ENCODE measurements at regions not wholly inside any gene's neighbourhood (a gene's known extent, or its start where the extent isn't known, plus 50 kb on each side); places are given as distances from the start of the nearest gene placed in this dataset.

DNA sequence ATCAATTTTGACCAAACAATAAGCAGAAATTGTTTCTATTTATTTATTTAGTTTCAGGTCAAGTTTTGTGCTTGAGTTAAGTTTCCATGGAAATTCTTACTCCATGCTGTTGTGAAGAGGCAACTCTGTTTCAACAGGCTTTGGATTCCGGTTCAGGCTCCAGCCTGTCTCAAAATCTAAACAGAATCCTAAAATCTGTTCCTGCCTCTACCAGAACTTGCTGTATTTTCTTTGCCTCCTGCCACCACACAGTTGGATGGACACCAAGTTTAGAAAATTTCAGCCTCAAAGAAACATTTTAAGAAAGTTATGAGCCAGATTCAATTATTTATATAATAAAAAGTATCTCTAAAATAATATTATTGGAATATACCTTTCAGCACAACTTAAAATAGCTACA, 330.9 kb downstream of the FOXG1 start:
- H3K4me3 ChIP-seq (ENCODE audit: extremely low read depth in 1 of 4, insufficient read depth in 2 of 4, low read depth in 3 of 4, low read length in 4 of 4), result no peak overlapping the region
- no peak overlapping the region for H4K8ac ChIP-seq (ENCODE audit: extremely low read depth, insufficient read depth, low read length)
- H2BK15ac ChIP-seq (ENCODE audit: low read length), result no peak overlapping the region
- no peak overlapping the region for H3K56ac ChIP-seq (replicated peaks; ENCODE audit: insufficient read length, low read depth, low read length)
- no peaks in the 10 kb centered on the region for H3K4me1 ChIP-seq (replicated peaks in 1 of 4; ENCODE audit: control insufficient read depth in 3 of 4, insufficient read depth in 4 of 4, low read length in 3 of 4)
- H3K27me3 ChIP-seq (replicated peaks in 1 of 4; ENCODE audit: control insufficient read depth in 3 of 4, extremely low read depth in 1 of 4, insufficient read depth in 3 of 4, low read length in 3 of 4), result no peaks in the 10 kb centered on the region
- H3K36me3 ChIP-seq (ENCODE audit: control insufficient read depth in 2 of 4, insufficient read depth in 4 of 4, low read length in 3 of 4), result no peaks in the 10 kb centered on the region
- POLR2A ChIA-PET (ENCODE audit: partially characterized antibody), result no interaction called here
- no peak overlapping the region for H2BK5ac ChIP-seq (ENCODE audit: low read depth, low read length)
- TF ChIP-seq POLR2AphosphoS5 (IDR thresholded peaks at IDR 0.05; ENCODE audit: low read depth, low read length), result no peak
- TF ChIP-seq YY1 (IDR thresholded peaks at IDR 0.05; ENCODE audit: low read depth, low read length), result no peak
- TF ChIP-seq SP4 (IDR thresholded peaks at IDR 0.05; ENCODE audit: low read length), result no peak
- TF ChIP-seq RFX5 (IDR thresholded peaks at IDR 0.05; ENCODE audit: borderline replicate concordance, low read depth, low read length), result no peak
- no peak for TF ChIP-seq EGR1 (IDR thresholded peaks at IDR 0.05; ENCODE audit: borderline replicate concordance, low read depth, low read length)
- no peak for TF ChIP-seq HDAC6 (IDR thresholded peaks at IDR 0.05; ENCODE audit: low read depth, low read length)
- no peak for TF ChIP-seq RAD21 (IDR thresholded peaks at IDR 0.05 in 1 of 2, conservative IDR thresholded peaks at IDR 0.05 in 1 of 2; ENCODE audit: low read depth in 2 of 2, low read length in 2 of 2)
- TF ChIP-seq MAFK (IDR thresholded peaks at IDR 0.05; ENCODE audit: low read depth, low read length), result no peak
- TF ChIP-seq CHD2 (IDR thresholded peaks at IDR 0.05; ENCODE audit: low read length), result no peak
- TF ChIP-seq TBP (IDR thresholded peaks at IDR 0.05; ENCODE audit: low read depth, low read length), result no peak
- no peak for TF ChIP-seq SIX5 (IDR thresholded peaks at IDR 0.05; ENCODE audit: low read depth, low read length)
- TF ChIP-seq RXRA (IDR thresholded peaks at IDR 0.05; ENCODE audit: insufficient read depth, low read depth, low read length), result no peak
- no peak for TF ChIP-seq TAF7 (optimal IDR thresholded peaks at IDR 0.05; ENCODE audit: borderline replicate concordance, low read depth, low read length)
- no peak for TF ChIP-seq KDM4A (IDR thresholded peaks at IDR 0.05; ENCODE audit: low read depth, low read length, severe bottlenecking)
- no peak for TF ChIP-seq RBBP5 (IDR thresholded peaks at IDR 0.05; ENCODE audit: borderline replicate concordance, low read depth, low read length)
- TF ChIP-seq CTBP2 (IDR thresholded peaks at IDR 0.05; ENCODE audit: borderline replicate concordance, insufficient read depth, insufficient read length, low read length), result no peak
- H4K91ac ChIP-seq (replicated peaks; ENCODE audit: insufficient read length, low read length), result no peak overlapping the region
- FAIRE-seq (no peak), DNase-seq (ENCODE audit: low read depth in 1 of 2, low spot score in 2 of 2) (no peak)
- no peak overlapping the region for H2AK5ac ChIP-seq (ENCODE audit: low read depth, low read length)
- no peaks in the 10 kb centered on the region; a peak in 1 of 4 replicates for H3K9me3 ChIP-seq (ENCODE audit: insufficient read depth in 2 of 2, low read depth in 1 of 2, low read length in 1 of 2)
- no peak overlapping the region for H2BK12ac ChIP-seq (ENCODE audit: low read depth, low read length)
- 100% methylated on average over 1 of the region's 1 CpG; no CpG with 5 or more reads in 1 of the 2 experiments for WGBS, 2 experiments (ENCODE audit: extremely low coverage in 1 of 2, insufficient coverage in 1 of 2, insufficient read length in 1 of 2, insufficient replicate concordance in 2 of 2, low coverage in 1 of 2, low lambda C conversion rate in 2 of 2, missing lambda C conversion rate in 1 of 2)
- H2BK120ac ChIP-seq (replicated peaks; ENCODE audit: low read depth, low read length), result no peak overlapping the region
- no peak overlapping the region for H3K27ac ChIP-seq (ENCODE audit: low read depth, low read length)
- H3K79me2 ChIP-seq (ENCODE audit: control insufficient read depth in 1 of 2, insufficient read depth in 2 of 2, low read length in 2 of 2), result no peaks in the 10 kb centered on the region
- H4K20me1 ChIP-seq (replicated peaks in 1 of 2; ENCODE audit: control insufficient read depth in 1 of 2, insufficient read depth in 2 of 2, low read length in 2 of 2), result no peaks in the 10 kb centered on the region
- no peak overlapping the region for H4K5ac ChIP-seq (ENCODE audit: insufficient read length, low read depth, low read length)
- no peak overlapping the region for H3K23ac ChIP-seq (ENCODE audit: insufficient read length)
- no peak overlapping the region for H3K9ac ChIP-seq (replicated peaks in 1 of 4; ENCODE audit: extremely low read depth in 1 of 4, low read depth in 3 of 4, low read length in 3 of 4)
- no peak overlapping the region for H2BK20ac ChIP-seq (ENCODE audit: low read length)
- no peaks in the 10 kb centered on the region for H3K79me1 ChIP-seq (ENCODE audit: low read depth, low read length)
- CTCF ChIA-PET (ENCODE audit: partially characterized antibody), result interaction anchor here (1.4 kb wide), 1 partner anchor 12 kb away, joined by 4 read pairs; no protein-coding TSS in a partner anchor
- no peak overlapping the region for H3K4me2 ChIP-seq (ENCODE audit: insufficient read depth in 1 of 2, low read depth in 2 of 2, low read length in 2 of 2)
- H3K18ac ChIP-seq (ENCODE audit: extremely low read depth, low read length), result no peak overlapping the region
- no peak overlapping the region for H3K14ac ChIP-seq (ENCODE audit: insufficient read length)
- H2AFZ ChIP-seq (ENCODE audit: low read length), result no peak overlapping the region
- no peaks in the 10 kb centered on the region for H3K23me2 ChIP-seq (ENCODE audit: low read depth, low read length)
- H3K4ac ChIP-seq (replicated peaks; ENCODE audit: insufficient read length, low read depth, low read length), result no peak overlapping the region
